Non-pigmented ciliary epithelial cell (primary cell): ENCODE measurements at regions not wholly inside any gene's neighbourhood (a gene's known extent, or its start where the extent isn't known, plus 50 kb on each side); places are given as distances from the start of the nearest gene placed in this dataset.
"Not testable (repeated sequence)": the region's sequence is repeated elsewhere in the genome, so short reads cannot be mapped to it uniquely, and the experiment has no call there.

Source experiments
- DNase-seq: peaks from one replicate; pipeline ENCODE4 v3.0.0-alpha.2; 2010; ENCODE audit warnings: low read depth

GRCh38 chr15:26082221-26083109, 219.3 kb upstream of the ATP10A start:
- DNase-seq = peak; percentile 76

DNA sequence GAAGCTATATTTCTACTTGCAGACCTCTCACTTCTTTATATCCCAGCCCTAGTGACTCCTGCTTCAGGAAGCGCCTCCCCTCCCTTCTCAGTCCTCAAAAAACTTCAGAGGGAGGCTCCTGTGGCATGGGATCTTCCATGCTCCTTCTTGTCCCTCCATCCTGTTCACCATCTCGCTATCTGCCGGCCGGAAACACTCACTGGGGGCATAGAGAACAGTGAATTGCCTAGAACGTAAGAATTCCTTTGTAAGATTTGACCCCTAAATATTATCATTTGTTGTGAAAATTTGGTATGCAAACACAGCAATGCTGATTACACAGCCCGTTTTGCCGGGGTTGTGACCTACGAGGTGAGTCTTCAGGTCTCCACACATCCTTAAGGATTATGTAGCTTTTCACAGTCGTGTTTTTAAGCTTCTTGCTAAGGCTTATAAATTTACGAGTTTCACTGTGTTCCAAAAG, 218.7 kb upstream of the ATP10A start:
- DNase-seq = no peak

GRCh38 chr15:26075770-26076169, 212.6 kb upstream of the ATP10A start:
- DNase-seq = no peak

DNA sequence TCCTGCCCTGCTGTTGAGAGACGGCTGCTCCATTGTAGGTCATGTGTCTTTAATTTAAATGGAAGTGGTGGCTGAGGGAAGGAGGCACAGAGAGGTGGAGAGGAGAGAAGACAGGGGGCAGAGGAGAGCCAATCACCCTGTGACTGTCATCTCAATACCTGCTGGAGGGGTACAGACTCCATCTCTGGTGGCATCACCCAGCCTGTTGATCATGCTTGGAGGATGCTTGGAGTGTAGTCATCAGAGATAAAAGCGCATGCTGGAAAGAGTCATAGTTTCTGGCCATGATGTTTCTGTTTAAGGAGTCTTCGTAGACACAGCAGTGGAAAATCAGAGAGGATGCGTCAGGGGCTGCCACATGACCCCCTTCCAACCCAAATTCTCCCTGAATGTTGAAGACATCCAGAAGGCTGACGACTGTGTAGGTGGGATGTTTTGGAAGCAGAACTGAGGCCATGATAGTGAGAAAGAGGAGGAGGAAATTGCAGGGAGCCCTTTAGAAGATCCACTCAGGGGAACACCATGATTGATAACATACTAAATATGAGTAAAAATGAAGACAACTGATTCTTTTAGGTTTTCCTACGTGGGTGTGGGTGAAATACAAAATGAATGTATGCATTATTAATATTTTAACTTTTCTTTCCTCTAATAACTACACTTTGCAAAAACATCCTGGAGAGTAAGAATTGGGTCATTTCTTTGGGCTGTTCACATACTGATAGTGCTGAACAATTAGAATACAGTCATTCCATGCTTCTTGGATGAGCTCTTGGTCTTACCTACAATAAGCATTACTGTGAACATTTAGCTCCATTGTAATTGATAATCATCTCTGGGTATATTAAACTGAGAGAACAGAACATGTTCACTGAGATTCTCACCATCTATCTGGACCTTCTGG, 210.6 kb upstream of the ATP10A start:
- DNase-seq = no peak

GRCh38 chr15:26070095-26070532, 207.0 kb upstream of the ATP10A start:
- no peak for DNase-seq

- no peak for DNase-seq
Measured at GRCh38 chr15:26069231-26069641, 206.1 kb upstream of the ATP10A start.

- DNase-seq = no peak
Measured at GRCh38 chr15:26066896-26067295, 203.8 kb upstream of the ATP10A start.

DNA sequence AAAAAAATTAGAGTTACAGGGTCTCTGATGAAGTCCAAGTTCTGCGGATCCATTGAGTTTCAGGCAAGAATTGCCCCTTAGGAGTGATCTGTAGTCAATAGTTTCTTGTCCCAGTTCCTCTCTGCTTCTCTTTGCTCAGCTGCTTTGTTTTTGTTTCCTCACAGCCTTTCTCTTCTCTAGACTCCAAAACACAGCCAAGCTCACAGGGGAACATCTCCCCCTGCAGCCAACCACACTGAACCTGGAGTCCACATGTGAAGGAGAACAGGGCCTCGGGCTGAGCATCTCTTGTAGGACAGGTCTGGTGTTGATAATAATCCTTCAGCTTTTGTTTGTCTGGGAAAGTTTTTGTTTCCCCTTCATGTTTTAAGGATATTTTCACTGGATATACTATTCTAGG, 202.6 kb upstream of the ATP10A start:
- DNase-seq = no peak

GRCh38 chr15:26061248-26061647, 198.1 kb upstream of the ATP10A start:
- DNase-seq = no peak

GRCh38 chr15:26056766-26057165, 193.6 kb upstream of the ATP10A start:
- not testable (repeated sequence) for DNase-seq

GRCh38 chr15:26051761-26052675, 188.9 kb upstream of the ATP10A start:
- no peak for DNase-seq

DNA sequence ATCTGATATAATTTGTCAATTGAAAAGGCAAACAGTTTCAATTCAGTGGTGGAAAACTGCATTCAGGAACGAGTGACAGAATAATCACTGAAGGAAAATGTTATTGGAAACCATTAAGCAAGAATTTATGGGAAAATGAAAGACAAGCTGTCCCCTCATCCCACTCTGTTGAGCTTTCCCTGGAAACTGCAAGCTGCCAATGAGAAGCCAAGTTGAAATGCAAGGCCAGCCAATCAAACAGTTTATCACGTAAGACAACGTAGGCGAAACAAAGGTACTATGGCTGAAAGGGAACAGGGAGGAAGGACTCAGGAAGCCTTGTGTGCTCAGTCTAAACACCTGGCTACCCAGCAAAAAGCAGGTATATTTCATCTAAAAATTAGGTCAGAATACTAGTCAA, 187.9 kb upstream of the ATP10A start:
- DNase-seq = no peak

DNA sequence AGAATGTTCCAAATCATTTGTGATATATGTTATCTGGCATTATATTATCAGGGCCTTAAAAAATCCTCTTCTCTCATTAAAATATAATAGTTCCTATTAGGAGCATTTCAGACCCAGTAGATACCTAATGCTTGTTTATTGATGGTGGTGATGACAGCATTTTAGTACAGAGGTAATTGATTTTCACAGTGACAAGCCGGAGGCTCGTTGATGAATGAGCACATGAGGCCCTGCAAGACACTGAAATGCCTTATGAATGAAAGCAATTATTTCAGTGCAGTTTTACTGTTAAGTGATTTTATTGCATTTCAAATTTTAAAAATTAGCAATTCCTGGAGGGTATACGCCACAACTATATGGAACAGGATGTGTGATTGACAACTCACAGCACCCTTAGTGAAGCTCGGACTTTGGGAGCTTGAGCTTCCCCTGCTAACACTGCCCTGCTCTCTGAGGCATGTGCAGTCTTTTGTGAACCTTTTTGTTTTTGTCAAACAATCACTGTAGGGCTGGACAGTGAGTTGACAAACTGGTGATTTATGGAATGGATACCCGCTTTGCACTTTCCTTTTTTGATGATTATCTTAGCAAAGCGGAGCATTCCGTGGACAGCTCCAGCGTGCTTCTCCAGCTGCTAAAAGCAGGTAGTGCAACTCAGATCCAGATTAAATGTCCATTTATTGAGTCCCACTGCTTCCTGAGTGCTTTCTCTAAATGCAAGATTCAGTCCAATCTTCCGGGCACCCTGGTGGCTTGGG, 187.0 kb upstream of the ATP10A start:
- DNase-seq = no peak

GRCh38 chr15:26048669-26049068, 185.5 kb upstream of the ATP10A start:
- no peak for DNase-seq

GRCh38 chr15:26045516-26045915, 182.4 kb upstream of the ATP10A start:
- no peak for DNase-seq

DNA sequence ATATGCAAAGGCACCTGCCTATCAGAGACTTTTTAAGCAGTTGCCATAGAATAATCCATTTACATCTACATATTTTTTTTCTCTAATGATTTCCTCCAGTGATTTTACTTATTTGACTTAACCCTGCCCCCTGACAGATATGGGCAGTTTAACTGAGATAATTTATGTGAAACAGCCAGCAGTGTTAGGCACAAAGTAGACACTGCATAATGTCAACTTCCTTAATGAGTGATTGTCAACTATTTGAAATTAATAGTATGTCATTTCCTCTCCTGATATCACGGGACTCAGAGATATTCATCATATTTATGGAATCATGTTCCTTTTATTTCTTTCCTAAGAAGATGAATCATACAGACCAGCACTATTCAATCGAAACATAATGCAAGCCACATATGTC, 179.9 kb upstream of the ATP10A start:
- no peak for DNase-seq

DNA sequence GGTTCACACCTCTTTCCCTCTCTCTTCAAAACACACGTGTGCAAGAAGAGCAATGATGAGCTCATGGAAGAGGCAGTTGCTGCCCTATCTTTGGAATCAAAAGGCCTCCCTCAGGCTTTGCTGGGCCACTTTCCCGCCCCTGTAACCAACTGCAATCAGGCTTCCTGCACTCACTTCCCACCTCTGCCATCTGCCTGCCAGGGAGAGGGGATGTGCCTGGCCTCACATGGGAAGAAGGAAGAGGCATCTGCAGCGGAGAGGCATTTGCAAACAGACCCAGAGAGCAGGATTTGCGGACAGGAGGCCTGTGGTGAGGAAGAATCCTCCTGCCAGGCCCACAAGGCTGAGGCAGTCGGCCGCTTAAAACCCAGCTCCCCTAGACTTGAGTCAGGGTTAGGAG, 175.6 kb upstream of the ATP10A start:
- DNase-seq = no peak

DNA sequence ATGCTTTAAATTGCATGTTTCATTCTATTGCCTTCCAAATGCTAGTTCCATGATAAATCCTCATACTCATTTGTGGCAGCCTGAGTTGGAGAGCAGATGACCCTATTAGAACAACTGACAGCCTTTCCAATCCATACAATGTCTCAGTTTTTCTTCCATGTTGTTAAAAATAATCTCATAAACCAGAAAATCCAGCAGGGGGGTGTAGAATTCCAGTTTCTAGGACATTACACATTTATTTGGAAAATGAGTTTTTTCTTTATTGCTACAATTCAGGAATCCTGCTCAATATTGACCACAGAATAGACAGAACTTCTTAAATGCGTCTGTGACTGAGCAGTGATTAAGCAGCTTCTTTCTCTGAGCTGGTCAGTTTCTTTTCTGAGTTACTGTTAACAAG, 174.2 kb upstream of the ATP10A start:
- no peak for DNase-seq

DNA sequence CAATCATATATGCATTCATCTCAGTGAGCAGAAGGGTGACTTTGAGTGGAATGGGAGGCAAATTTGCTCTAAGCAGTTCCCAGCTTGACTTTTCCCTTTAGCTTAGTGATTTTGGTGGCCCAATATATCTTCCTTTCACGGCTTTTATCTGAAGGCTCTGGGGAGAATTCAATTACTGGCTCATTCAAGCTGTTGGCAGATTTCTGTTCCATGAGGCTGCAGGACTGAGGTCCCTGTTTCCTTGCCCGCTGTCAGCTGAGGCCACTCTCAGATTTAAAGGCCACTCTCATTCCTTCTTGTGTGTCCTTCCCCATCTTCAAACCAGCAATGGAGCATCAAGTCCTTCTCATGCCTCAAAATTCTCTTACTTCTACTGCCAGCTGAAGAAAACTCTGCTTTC, 170.4 kb upstream of the ATP10A start:
- DNase-seq = no peak

- no peak for DNase-seq
Measured at GRCh38 chr15:26032162-26032846, 169.2 kb upstream of the ATP10A start.
